ENCODE measurements at regions not wholly inside any gene's neighbourhood (a gene's known extent, or its start where the extent isn't known, plus 50 kb on each side); places are given as distances from the start of the nearest gene placed in this dataset.

DNA sequence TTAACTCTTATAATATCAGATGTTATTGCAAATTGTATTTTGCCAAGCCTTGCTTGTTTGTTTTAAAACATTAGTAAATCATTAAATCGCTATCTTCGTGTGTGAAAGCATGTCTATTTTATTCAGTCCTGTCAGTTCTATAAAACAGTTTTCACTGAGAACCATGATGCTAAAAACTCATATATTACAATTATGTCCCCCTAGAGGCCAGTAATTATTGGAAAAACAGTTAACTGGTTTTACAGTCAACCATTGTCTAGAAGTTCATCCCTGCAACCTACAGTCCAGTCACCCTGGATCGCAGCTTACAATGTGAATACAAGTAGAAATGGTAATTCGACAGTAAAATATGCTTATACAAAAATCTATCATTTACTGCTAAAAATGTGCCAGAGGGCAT lies 311.5 kb upstream of the ROBO2 start:
- no peak for TF ChIP-seq CTCF (IDR thresholded peaks at IDR 0.05)
- no peak for TF ChIP-seq EZH2 (IDR thresholded peaks at IDR 0.05; ENCODE audit: borderline replicate concordance, insufficient read depth, low read depth, low read length, poor library complexity, severe bottlenecking)
